HepG2 (cell line): ENCODE measurements at regions not wholly inside any gene's neighbourhood (a gene's known extent, or its start where the extent isn't known, plus 50 kb on each side); places are given as distances from the start of the nearest gene placed in this dataset.

Source experiments
- ATAC-seq: fragments of 200-7000 bp; cut with Tn5 transposase; 3 replicates; pipeline ENCODE4 v1.9.1; 2020; ENCODE audit warnings: mild to moderate bottlenecking, moderate library complexity
- BruUV-seq: library from RNA; stranded (reverse); fragments of 400-500 nt; replicated peaks from 2 replicates; lab custom pipeline; 2021; lab: Mats Ljungman, UMichigan
- CTCF ChIA-PET: fragments of 300-600 bp; formaldehyde crosslinking; extraction: SDS; loops from one replicate; lab custom pipeline; 2021; ENCODE audit warnings: low total read pairs, inconsistent platforms, low intra/inter-chr PET ratio; lab: Yijun Ruan, JAX
- POLR2A ChIA-PET: fragments of 350-600 bp; sonication (Branson Sonifier 250); formaldehyde crosslinking; loops from one replicate; lab custom pipeline; 2020; ENCODE audit warnings: antibody characterized with exemption, inconsistent platforms; lab: Yijun Ruan, JAX
- DNase-seq: peaks from one replicate; pipeline ENCODE4 v3.0.0-alpha.2; 2015; ENCODE audit warnings: low spot score
- FAIRE-seq: peaks from 3 replicates; lab custom pipeline; 2011; peaks lifted over from hg19 to GRCh38; lab: Jason Lieb, UNC
- H2AFZ ChIP-seq: one replicate; pipeline ENCODE4 v1.6.1; 2011; ENCODE audit warnings: low read length, inconsistent platforms
- H3K27ac ChIP-seq: fragments of 300-600 bp; 3 replicates; pipeline ENCODE4 v1.8.0; 2011; ENCODE audit warnings: mixed run types, mild to moderate bottlenecking, mixed read lengths, low read length, inconsistent platforms; ENCODE audit not compliant: insufficient read depth; ENCODE audit errors: extremely low read length
- H3K27me3 ChIP-seq, 2 experiments: fragments of 200-600 bp in 1 of 2; 2 replicates in 1 of 2; 3 replicates in 1 of 2; pipeline versions ENCODE4 v1.6.0 to v1.8.0; 2011; ENCODE audit warnings: low read length in 2 of 2, mild to moderate bottlenecking in 2 of 2, moderate library complexity in 2 of 2, inconsistent platforms in 1 of 2; ENCODE audit not compliant: insufficient read depth in 2 of 2, control insufficient read depth in 1 of 2
- H3K36me3 ChIP-seq, 2 experiments: fragments of 200-600 bp in 1 of 2; replicated peaks in 1 of 2; 2 replicates in 1 of 2; 3 replicates in 1 of 2; pipeline versions ENCODE4 v1.5.1 to v1.8.0; 2011; ENCODE audit warnings: low read length in 2 of 2, inconsistent platforms in 1 of 2; ENCODE audit not compliant: insufficient read depth in 2 of 2, control insufficient read depth in 1 of 2
- H3K4me1 ChIP-seq: 2 replicates; pipeline ENCODE4 v1.5.1; 2012; ENCODE audit warnings: low read length, inconsistent platforms; ENCODE audit not compliant: insufficient read depth
- H3K4me2 ChIP-seq: 2 replicates; pipeline ENCODE4 v1.6.0; 2011; ENCODE audit warnings: low read depth, low read length, inconsistent platforms
- H3K4me3 ChIP-seq, 3 experiments: fragments of 200-600 bp in 1 of 3; sonication (generic), shearing (Covaris generic) in 1 of 3; replicated peaks in 1 of 3; 2 replicates each; pipeline ENCODE4 v1.5.1; 2011 to 2016; ENCODE audit warnings: low read length in 3 of 3, inconsistent platforms in 2 of 3, low read depth in 2 of 3, mild to moderate bottlenecking in 2 of 3, control low read depth in 1 of 3, mixed read lengths in 1 of 3; ENCODE audit not compliant: insufficient read depth in 1 of 3
- H3K79me2 ChIP-seq: one replicate; pipeline ENCODE4 v1.6.1; 2011; ENCODE audit warnings: low read length, inconsistent platforms; ENCODE audit not compliant: insufficient read depth
- H3K9ac ChIP-seq: 2 replicates; pipeline ENCODE4 v1.6.0; 2011; ENCODE audit warnings: mild to moderate bottlenecking, low read depth, low read length, inconsistent platforms; ENCODE audit not compliant: insufficient read depth
- H3K9me3 ChIP-seq: 2 replicates; pipeline ENCODE4 v1.5.1; 2012; ENCODE audit warnings: mild to moderate bottlenecking, low read length
- H4K20me1 ChIP-seq: 2 replicates; pipeline ENCODE4 v1.6.0; 2011; ENCODE audit warnings: inconsistent platforms, mild to moderate bottlenecking, low read length, moderate library complexity; ENCODE audit not compliant: insufficient read depth
- CENPBD1 ChIP-seq: sonication (generic); formaldehyde crosslinking; IDR thresholded peaks from 2 replicates; pipeline ENCODE4 v1.8.0; 2022; ENCODE audit warnings: missing genetic modification reagents, low read depth, mild to moderate bottlenecking, borderline replicate concordance
- CREB1 ChIP-seq, 2 experiments: fragments of 450-650 bp in 1 of 2; IDR thresholded peaks; 2 replicates each; pipeline ENCODE4 v1.6.1; 2016 to 2017; ENCODE audit warnings: control low read depth in 1 of 2, mild to moderate bottlenecking in 1 of 2, missing compliant biosample characterization in 1 of 2, missing genetic modification characterization in 1 of 2
- CREM ChIP-seq, 2 experiments: sonication (generic) in 1 of 2; formaldehyde crosslinking in 1 of 2; IDR thresholded peaks; 2 replicates each; pipeline versions ENCODE4 v1.4.0 to v1.6.1; 2016 to 2020; ENCODE audit warnings: antibody characterized with exemption in 1 of 2, mild to moderate bottlenecking in 1 of 2, missing genetic modification reagents in 1 of 2
- ESRRA ChIP-seq: sonication (generic); formaldehyde crosslinking; IDR thresholded peaks from 2 replicates; pipeline ENCODE4 v1.5.1; 2020; ENCODE audit warnings: mild to moderate bottlenecking, low read depth, missing genetic modification reagents
- PTBP1 ChIP-seq: fragments of 200-400 bp; formaldehyde crosslinking; IDR thresholded peaks from 2 replicates; pipeline ENCODE4 v1.6.1; 2018; ENCODE audit warnings: low read length, low read depth; ENCODE audit not compliant: poor library complexity, severe bottlenecking
- REPIN1 ChIP-seq: sonication (generic); formaldehyde crosslinking; IDR thresholded peaks from 2 replicates; pipeline ENCODE4 v1.8.0; 2022; ENCODE audit warnings: missing genetic modification reagents, low read depth, mild to moderate bottlenecking, borderline replicate concordance
- YEATS4 ChIP-seq: sonication (generic); formaldehyde crosslinking; IDR thresholded peaks from 2 replicates; pipeline ENCODE4 v1.4.0; 2020; ENCODE audit warnings: missing genetic modification reagents, borderline replicate concordance
- ZNF329 ChIP-seq: sonication (generic); formaldehyde crosslinking; IDR thresholded peaks from 2 replicates; pipeline ENCODE4 v1.9.0; 2021; ENCODE audit warnings: low read depth, mild to moderate bottlenecking, missing genetic modification reagents
- ZSCAN25 ChIP-seq: sonication (generic); formaldehyde crosslinking; IDR thresholded peaks from 2 replicates; pipeline ENCODE4 v1.8.0; 2022; ENCODE audit warnings: mild to moderate bottlenecking, missing genetic modification reagents
- WGBS: methylation state at CpG from one replicate; pipeline ENCODE4 v1.1.6; 2017; ENCODE audit warnings: low lambda C conversion rate; 5-methylcytosine and 5-hydroxymethylcytosine counted together
- in situ Hi-C: cut with HindIII; loops from 2 replicates; pipeline ENCODE4 v1.10.0; 2017; ENCODE audit warnings: low pct_unique_long_range_greater_than_20kb; ENCODE audit not compliant: extremely low pct_ligation_motif_present
- intact Hi-C: fragments of 100-400 bp; cut with micrococcal nuclease; formaldehyde crosslinking; loops from one replicate; pipeline ENCODE4 v1.10.0; 2022; ENCODE audit not compliant: unreplicated experiment
- TF ChIP-seq, protein P1 (sequence below): sonication (generic); formaldehyde crosslinking; IDR thresholded peaks from 2 replicates; pipeline ENCODE4 v1.5.0; 2020; ENCODE audit warnings: mild to moderate bottlenecking, missing genetic modification reagents, borderline replicate concordance

DNA sequence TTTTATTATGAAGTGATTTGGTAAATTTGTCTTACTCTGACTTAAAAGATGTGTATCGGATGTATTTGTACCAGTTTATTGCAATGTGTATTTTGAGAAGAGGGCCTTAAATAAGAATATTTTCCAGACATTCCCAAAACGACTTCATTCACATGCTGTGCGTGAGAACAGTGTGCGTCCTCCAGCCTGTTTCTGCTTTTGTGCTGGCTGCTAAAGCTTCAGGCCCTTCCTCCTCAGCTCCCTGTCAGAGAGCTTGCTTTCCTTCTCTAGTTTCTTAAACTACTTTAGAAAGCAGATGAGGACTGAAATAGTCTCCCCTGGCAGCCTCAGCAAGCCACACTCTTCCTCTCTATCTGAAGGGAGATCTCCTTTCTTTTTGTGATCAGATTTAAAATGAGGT lies 157.8 kb downstream of the SAMD5 start:
- no peak for ATAC-seq
- FAIRE-seq = no peak
- intact Hi-C loops (no loop called here), in situ Hi-C loops (no loop called here)
- Histone ChIP-seq H3K9me3 (no peaks in the 10 kb centered on the region), H3K79me2 (no peaks in the 10 kb centered on the region), H4K20me1 (no peaks in the 10 kb centered on the region), H3K27me3 (no peaks in the 10 kb centered on the region), H3K9ac (no peak overlapping the region)
- DNase-seq = no peak
- TF ChIP-seq CREB1 (IDR thresholded peaks at IDR 0.05) = no peak
- TF ChIP-seq CREB1 (CRISPR knock-in tag; IDR thresholded peaks at IDR 0.05) = no peak
- no peak for TF ChIP-seq PTBP1
- no peak for TF ChIP-seq ZSCAN25 (CRISPR knock-in tag)
- no peak for TF ChIP-seq YEATS4
- TF ChIP-seq, protein P1, sequence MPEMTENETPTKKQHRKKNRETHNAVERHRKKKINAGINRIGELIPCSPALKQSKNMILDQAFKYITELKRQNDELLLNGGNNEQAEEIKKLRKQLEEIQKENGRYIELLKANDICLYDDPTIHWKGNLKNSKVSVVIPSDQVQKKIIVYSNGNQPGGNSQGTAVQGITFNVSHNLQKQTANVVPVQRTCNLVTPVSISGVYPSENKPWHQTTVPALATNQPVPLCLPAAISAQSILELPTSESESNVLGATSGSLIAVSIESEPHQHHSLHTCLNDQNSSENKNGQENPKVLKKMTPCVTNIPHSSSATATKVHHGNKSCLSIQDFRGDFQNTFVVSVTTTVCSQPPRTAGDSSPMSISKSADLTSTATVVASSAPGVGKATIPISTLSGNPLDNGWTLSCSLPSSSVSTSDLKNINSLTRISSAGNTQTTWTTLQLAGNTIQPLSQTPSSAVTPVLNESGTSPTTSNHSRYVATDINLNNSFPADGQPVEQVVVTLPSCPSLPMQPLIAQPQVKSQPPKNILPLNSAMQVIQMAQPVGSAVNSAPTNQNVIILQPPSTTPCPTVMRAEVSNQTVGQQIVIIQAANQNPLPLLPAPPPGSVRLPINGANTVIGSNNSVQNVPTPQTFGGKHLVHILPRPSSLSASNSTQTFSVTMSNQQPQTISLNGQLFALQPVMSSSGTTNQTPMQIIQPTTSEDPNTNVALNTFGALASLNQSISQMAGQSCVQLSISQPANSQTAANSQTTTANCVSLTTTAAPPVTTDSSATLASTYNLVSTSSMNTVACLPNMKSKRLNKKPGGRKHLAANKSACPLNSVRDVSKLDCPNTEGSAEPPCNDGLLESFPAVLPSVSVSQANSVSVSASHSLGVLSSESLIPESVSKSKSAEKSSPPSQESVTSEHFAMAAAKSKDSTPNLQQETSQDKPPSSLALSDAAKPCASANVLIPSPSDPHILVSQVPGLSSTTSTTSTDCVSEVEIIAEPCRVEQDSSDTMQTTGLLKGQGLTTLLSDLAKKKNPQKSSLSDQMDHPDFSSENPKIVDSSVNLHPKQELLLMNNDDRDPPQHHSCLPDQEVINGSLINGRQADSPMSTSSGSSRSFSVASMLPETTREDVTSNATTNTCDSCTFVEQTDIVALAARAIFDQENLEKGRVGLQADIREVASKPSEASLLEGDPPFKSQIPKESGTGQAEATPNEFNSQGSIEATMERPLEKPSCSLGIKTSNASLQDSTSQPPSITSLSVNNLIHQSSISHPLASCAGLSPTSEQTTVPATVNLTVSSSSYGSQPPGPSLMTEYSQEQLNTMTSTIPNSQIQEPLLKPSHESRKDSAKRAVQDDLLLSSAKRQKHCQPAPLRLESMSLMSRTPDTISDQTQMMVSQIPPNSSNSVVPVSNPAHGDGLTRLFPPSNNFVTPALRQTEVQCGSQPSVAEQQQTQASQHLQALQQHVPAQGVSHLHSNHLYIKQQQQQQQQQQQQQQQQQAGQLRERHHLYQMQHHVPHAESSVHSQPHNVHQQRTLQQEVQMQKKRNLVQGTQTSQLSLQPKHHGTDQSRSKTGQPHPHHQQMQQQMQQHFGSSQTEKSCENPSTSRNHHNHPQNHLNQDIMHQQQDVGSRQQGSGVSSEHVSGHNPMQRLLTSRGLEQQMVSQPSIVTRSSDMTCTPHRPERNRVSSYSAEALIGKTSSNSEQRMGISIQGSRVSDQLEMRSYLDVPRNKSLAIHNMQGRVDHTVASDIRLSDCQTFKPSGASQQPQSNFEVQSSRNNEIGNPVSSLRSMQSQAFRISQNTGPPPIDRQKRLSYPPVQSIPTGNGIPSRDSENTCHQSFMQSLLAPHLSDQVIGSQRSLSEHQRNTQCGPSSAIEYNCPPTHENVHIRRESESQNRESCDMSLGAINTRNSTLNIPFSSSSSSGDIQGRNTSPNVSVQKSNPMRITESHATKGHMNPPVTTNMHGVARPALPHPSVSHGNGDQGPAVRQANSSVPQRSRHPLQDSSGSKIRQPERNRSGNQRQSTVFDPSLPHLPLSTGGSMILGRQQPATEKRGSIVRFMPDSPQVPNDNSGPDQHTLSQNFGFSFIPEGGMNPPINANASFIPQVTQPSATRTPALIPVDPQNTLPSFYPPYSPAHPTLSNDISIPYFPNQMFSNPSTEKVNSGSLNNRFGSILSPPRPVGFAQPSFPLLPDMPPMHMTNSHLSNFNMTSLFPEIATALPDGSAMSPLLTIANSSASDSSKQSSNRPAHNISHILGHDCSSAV = no peak
- TF ChIP-seq CREM (IDR thresholded peaks at IDR 0.05) = no peak
- TF ChIP-seq CREM (CRISPR knock-in tag; IDR thresholded peaks at IDR 0.05) = no peak
- no peak for TF ChIP-seq ZNF329 (CRISPR knock-in tag)
- TF ChIP-seq REPIN1 (CRISPR knock-in tag) = no peak
- TF ChIP-seq CENPBD1 (CRISPR knock-in tag) = no peak
- TF ChIP-seq ESRRA = no peak
- TF ChIP-seq, all 625 proteins: peak for 0
- ChIA-PET POLR2A (no interaction called here), CTCF (no interaction called here)
- BruUV-seq = no TSS peak
- Histone ChIP-seq H2AFZ (no peak overlapping the region), H3K27ac (no peak overlapping the region), H3K36me3 (no peaks in the 10 kb centered on the region), H3K4me1 (no peaks in the 10 kb centered on the region), H3K4me2 (no peak overlapping the region), H3K4me3 (no peak overlapping the region)
- 73% methylated on average over 4 of the region's 4 CpGs for WGBS
